ENCODE measurements at regions not wholly inside any gene's neighbourhood (a gene's known extent, or its start where the extent isn't known, plus 50 kb on each side); places are given as distances from the start of the nearest gene placed in this dataset.

DNA sequence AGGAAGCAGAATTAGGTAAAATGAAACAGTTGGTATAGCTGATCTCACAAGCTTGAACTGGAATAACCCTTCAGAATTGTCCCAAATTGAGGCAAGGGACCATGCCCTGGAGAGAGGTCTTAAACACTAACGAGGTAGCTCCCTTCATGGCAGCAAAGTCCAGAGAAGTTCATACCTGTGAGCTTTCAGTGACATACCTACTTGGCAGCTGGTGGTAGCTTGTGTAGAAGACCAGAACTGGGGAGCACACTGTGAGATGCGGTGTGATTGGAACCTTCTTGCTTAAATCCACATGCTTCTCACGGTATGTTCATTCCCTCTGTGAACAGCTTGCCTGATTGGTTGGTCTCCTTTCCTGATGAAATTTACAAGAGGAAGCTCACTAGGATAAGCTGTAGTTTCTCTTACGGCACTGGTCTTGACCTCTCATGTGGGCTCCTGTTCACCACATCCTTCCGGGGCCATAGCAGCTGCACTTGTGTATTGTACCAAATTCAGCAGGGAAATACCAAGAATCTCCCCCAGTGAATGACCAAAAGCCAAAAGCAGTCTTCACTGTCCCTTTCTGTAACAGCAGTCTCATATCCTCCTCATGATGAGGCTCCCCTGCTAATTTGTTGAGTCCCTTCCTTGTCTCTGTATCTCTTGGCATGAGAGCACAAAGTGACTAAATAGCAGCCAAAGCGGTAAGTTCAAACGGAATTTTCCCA lies 483.7 kb upstream of the FRG2C start:
- TF ChIP-seq, protein P1, sequence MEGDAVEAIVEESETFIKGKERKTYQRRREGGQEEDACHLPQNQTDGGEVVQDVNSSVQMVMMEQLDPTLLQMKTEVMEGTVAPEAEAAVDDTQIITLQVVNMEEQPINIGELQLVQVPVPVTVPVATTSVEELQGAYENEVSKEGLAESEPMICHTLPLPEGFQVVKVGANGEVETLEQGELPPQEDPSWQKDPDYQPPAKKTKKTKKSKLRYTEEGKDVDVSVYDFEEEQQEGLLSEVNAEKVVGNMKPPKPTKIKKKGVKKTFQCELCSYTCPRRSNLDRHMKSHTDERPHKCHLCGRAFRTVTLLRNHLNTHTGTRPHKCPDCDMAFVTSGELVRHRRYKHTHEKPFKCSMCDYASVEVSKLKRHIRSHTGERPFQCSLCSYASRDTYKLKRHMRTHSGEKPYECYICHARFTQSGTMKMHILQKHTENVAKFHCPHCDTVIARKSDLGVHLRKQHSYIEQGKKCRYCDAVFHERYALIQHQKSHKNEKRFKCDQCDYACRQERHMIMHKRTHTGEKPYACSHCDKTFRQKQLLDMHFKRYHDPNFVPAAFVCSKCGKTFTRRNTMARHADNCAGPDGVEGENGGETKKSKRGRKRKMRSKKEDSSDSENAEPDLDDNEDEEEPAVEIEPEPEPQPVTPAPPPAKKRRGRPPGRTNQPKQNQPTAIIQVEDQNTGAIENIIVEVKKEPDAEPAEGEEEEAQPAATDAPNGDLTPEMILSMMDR (IDR thresholded peaks at IDR 0.05), result no peak
- TF ChIP-seq POLR2A (IDR thresholded peaks at IDR 0.05), result no peak

Data from esophagus squamous epithelium (tissue), 4 donors.